ENCODE measurements at regions not wholly inside any gene's neighbourhood (a gene's known extent, or its start where the extent isn't known, plus 50 kb on each side); places are given as distances from the start of the nearest gene placed in this dataset.

DNA sequence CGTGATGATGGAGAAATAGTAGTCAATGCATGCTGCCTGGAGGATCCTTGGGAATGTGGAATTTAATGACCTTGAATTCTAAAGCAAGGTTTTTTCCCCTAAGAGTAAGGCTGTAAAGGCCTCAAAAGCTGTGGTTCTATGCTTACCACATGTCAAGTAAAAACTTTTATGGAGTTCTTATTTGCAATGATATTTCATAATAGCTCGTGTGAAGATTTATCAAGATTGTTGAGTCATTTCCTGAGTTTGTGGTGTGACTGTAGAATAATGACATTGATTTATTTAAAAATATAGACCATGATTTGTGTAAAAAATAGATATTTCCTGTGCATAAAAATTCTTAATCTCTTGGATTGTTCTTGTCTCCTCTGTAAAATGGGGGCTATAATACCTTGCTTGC is 67.5 kb upstream of the SORCS1 start:
- CTCF ChIA-PET, result no interaction called here
- BruUV-seq (replicated peaks), result no TSS peak
- in situ Hi-C loops (cut with HindIII; ENCODE audit: low pct_unique_long_range_greater_than_20kb, low sequenced_read_pairs), result no loop called here

GRCh38 chr10:107230887-107231286 is 66.4 kb upstream of the SORCS1 start:
- ATAC-seq (no peak), DNase-seq (ENCODE audit: low read depth, low spot score) (no peak)
- ChIA-PET POLR2A (no interaction called here), CTCF (no interaction called here)
- no TSS peak for BruUV-seq (replicated peaks)
- intact Hi-C loops (cut with micrococcal nuclease; ENCODE audit: unreplicated experiment) (no loop called here), in situ Hi-C loops (cut with HindIII; ENCODE audit: low pct_unique_long_range_greater_than_20kb, low sequenced_read_pairs) (no loop called here)
- H3K36me3 ChIP-seq (ENCODE audit: control insufficient read depth, insufficient read depth, low read length), result no peaks in the 10 kb centered on the region
- H3K27me3 ChIP-seq (ENCODE audit: control insufficient read depth, insufficient read depth, low read length), result no peaks in the 10 kb centered on the region
- H3K4me3 ChIP-seq (ENCODE audit: low read depth in 2 of 2, low read length in 2 of 2), result no peak overlapping the region
- TF ChIP-seq TCF7L2 (IDR thresholded peaks at IDR 0.05; ENCODE audit: low read depth, low read length), result no peak
- TF ChIP-seq POLR2AphosphoS5 (IDR thresholded peaks at IDR 0.05; ENCODE audit: low read depth, low read length), result no peak
- TF ChIP-seq CTCF (IDR thresholded peaks at IDR 0.05), result no peak
- TF ChIP-seq, protein P1, sequence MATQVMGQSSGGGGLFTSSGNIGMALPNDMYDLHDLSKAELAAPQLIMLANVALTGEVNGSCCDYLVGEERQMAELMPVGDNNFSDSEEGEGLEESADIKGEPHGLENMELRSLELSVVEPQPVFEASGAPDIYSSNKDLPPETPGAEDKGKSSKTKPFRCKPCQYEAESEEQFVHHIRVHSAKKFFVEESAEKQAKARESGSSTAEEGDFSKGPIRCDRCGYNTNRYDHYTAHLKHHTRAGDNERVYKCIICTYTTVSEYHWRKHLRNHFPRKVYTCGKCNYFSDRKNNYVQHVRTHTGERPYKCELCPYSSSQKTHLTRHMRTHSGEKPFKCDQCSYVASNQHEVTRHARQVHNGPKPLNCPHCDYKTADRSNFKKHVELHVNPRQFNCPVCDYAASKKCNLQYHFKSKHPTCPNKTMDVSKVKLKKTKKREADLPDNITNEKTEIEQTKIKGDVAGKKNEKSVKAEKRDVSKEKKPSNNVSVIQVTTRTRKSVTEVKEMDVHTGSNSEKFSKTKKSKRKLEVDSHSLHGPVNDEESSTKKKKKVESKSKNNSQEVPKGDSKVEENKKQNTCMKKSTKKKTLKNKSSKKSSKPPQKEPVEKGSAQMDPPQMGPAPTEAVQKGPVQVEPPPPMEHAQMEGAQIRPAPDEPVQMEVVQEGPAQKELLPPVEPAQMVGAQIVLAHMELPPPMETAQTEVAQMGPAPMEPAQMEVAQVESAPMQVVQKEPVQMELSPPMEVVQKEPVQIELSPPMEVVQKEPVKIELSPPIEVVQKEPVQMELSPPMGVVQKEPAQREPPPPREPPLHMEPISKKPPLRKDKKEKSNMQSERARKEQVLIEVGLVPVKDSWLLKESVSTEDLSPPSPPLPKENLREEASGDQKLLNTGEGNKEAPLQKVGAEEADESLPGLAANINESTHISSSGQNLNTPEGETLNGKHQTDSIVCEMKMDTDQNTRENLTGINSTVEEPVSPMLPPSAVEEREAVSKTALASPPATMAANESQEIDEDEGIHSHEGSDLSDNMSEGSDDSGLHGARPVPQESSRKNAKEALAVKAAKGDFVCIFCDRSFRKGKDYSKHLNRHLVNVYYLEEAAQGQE (IDR thresholded peaks at IDR 0.05; ENCODE audit: insufficient read depth in 1 of 2, low read depth in 2 of 2, low read length in 1 of 2), result no peak
- no peak for TF ChIP-seq SIN3A (IDR thresholded peaks at IDR 0.05; ENCODE audit: borderline replicate concordance, insufficient read depth, low read depth, low read length)
- no peak overlapping the region for H3K27ac ChIP-seq (ENCODE audit: low read length)
- H3K9me3 ChIP-seq (ENCODE audit: control insufficient read depth, insufficient read depth, low read depth, low read length), result no peaks in the 10 kb centered on the region
- H3K4me1 ChIP-seq (ENCODE audit: control insufficient read depth, insufficient read depth, low read length), result no peaks in the 10 kb centered on the region

More for the DNA sequence above, 67.5 kb upstream of the SORCS1 start:
- Histone ChIP-seq H3K27me3 (ENCODE audit: control insufficient read depth, insufficient read depth, low read length) (no peaks in the 10 kb centered on the region), H3K36me3 (ENCODE audit: control insufficient read depth, insufficient read depth, low read length) (no peaks in the 10 kb centered on the region), H3K4me1 (ENCODE audit: control insufficient read depth, insufficient read depth, low read length) (no peaks in the 10 kb centered on the region), H3K9me3 (ENCODE audit: control insufficient read depth, insufficient read depth, low read depth, low read length) (no peaks in the 10 kb centered on the region), H3K27ac (ENCODE audit: low read length) (no peak overlapping the region), H3K4me3 (ENCODE audit: low read depth in 2 of 2, low read length in 2 of 2) (no peak overlapping the region)
- intact Hi-C loops (cut with micrococcal nuclease; ENCODE audit: unreplicated experiment), result no loop called here
- TF ChIP-seq, protein P1 (IDR thresholded peaks at IDR 0.05; ENCODE audit: insufficient read depth in 1 of 2, low read depth in 2 of 2, low read length in 1 of 2), result no peak
- TF ChIP-seq POLR2AphosphoS5 (IDR thresholded peaks at IDR 0.05; ENCODE audit: low read depth, low read length) (no peak), TCF7L2 (IDR thresholded peaks at IDR 0.05; ENCODE audit: low read depth, low read length) (no peak), CTCF (IDR thresholded peaks at IDR 0.05) (no peak), SIN3A (IDR thresholded peaks at IDR 0.05; ENCODE audit: borderline replicate concordance, insufficient read depth, low read depth, low read length) (no peak)
- ATAC-seq (no peak), DNase-seq (ENCODE audit: low read depth, low spot score) (no peak)
- POLR2A ChIA-PET, result no interaction called here

All from Panc1 (cell line).